Neural cell (in vitro differentiated cells): ENCODE measurements at regions not wholly inside any gene's neighbourhood (a gene's known extent, or its start where the extent isn't known, plus 50 kb on each side); places are given as distances from the start of the nearest gene placed in this dataset.

Source experiments
- H2AFZ ChIP-seq: fragments of 200-600, 300-800 bp; sonication (generic), shearing (Covaris generic); 2 replicates; pipeline ENCODE4 v1.6.0; 2014; ENCODE audit warnings: low read depth, mild to moderate bottlenecking, antibody characterized with exemption, low read length, moderate library complexity
- H3F3A ChIP-seq: fragments of 200-600 bp; shearing (Covaris generic); 2 replicates; pipeline ENCODE4 v1.6.1; 2016; ENCODE audit warnings: mild to moderate bottlenecking, moderate library complexity, mixed read lengths, antibody characterized with exemption, low read length; ENCODE audit not compliant: insufficient read depth, poor library complexity, severe bottlenecking
- H3K27ac ChIP-seq: fragments of 200-600, 300-800 bp; sonication (generic), shearing (Covaris generic); 2 replicates; pipeline ENCODE4 v1.5.1; 2014; ENCODE audit warnings: mild to moderate bottlenecking, low read length, moderate library complexity
- H3K27me3 ChIP-seq: fragments of 300-800, 200-600 bp; sonication (generic), shearing (Covaris generic); 2 replicates; pipeline ENCODE4 v1.6.0; 2014; ENCODE audit warnings: mild to moderate bottlenecking, low read depth, low read length, moderate library complexity; ENCODE audit not compliant: insufficient read depth
- H3K36me3 ChIP-seq: fragments of 300-800, 200-600 bp; sonication (generic), shearing (Covaris generic); 2 replicates; pipeline ENCODE4 v1.5.1; 2014; ENCODE audit warnings: mild to moderate bottlenecking, antibody characterized with exemption, low read length, moderate library complexity; ENCODE audit not compliant: insufficient read depth
- H3K4me2 ChIP-seq: fragments of 300-800, 200-600 bp; sonication (generic), shearing (Covaris generic); 2 replicates; pipeline ENCODE4 v1.6.0; 2014; ENCODE audit warnings: mild to moderate bottlenecking, low read length
- H3K4me3 ChIP-seq: fragments of 300-800, 200-600 bp; sonication (generic), shearing (Covaris generic); 2 replicates; pipeline ENCODE4 v1.5.1; 2014; ENCODE audit warnings: mild to moderate bottlenecking, low read length, moderate library complexity
- H3K79me2 ChIP-seq: fragments of 200-600 bp; shearing (Covaris generic); replicated peaks from 2 replicates; pipeline ENCODE4 v1.6.0; 2014; ENCODE audit warnings: mild to moderate bottlenecking, low read length, moderate library complexity; ENCODE audit not compliant: insufficient read depth
- H3K9ac ChIP-seq: fragments of 300-800, 200-600 bp; sonication (generic), shearing (Covaris generic); 2 replicates; pipeline ENCODE4 v1.6.1; 2016; ENCODE audit warnings: mild to moderate bottlenecking, low read length, mixed read lengths
- H3K9me2 ChIP-seq: fragments of 200-600 bp; shearing (Covaris generic); 2 replicates; pipeline ENCODE4 v1.6.1; 2016; ENCODE audit warnings: mild to moderate bottlenecking, low read length, mixed read lengths; ENCODE audit not compliant: insufficient read depth
- H3K9me3 ChIP-seq: fragments of 200-600, 300-800 bp; sonication (generic), shearing (Covaris generic); 2 replicates; pipeline ENCODE4 v1.6.1; 2016; ENCODE audit warnings: mild to moderate bottlenecking, mixed run types, low read length, moderate library complexity, mixed read lengths
- H4K20me1 ChIP-seq: fragments of 200-600 bp; shearing (Covaris generic); 2 replicates; pipeline ENCODE4 v1.6.1; 2016; ENCODE audit warnings: mild to moderate bottlenecking, mixed run types; ENCODE audit not compliant: insufficient read depth
- EP300 ChIP-seq: fragments of 450-650 bp; conservative IDR thresholded peaks from 2 replicates; pipeline ENCODE4 v1.6.1; 2014; ENCODE audit warnings: antibody characterized with exemption, mild to moderate bottlenecking, moderate library complexity; ENCODE audit not compliant: poor library complexity, severe bottlenecking
- EZH2 ChIP-seq: fragments of 200-600, 300-800 bp; shearing (Covaris generic), sonication (generic); IDR thresholded peaks from 2 replicates; pipeline ENCODE4 v1.6.1; 2014; ENCODE audit warnings: antibody characterized with exemption, low read length, borderline replicate concordance, mild to moderate bottlenecking; ENCODE audit not compliant: insufficient read depth, poor library complexity, severe bottlenecking
- MXI1 ChIP-seq: fragments of 450-650 bp; conservative IDR thresholded peaks from 2 replicates; pipeline ENCODE4 v1.6.1; 2014; ENCODE audit warnings: antibody characterized with exemption, mild to moderate bottlenecking; ENCODE audit not compliant: poor library complexity, severe bottlenecking
- POLR2AphosphoS5 ChIP-seq: IDR thresholded peaks from 2 replicates; pipeline ENCODE4 v1.6.1; 2012
- RAD21 ChIP-seq: fragments of 450-650 bp; conservative IDR thresholded peaks from 2 replicates; pipeline ENCODE4 v1.6.1; 2014; ENCODE audit warnings: antibody characterized with exemption, mild to moderate bottlenecking, moderate library complexity
- SMC3 ChIP-seq: fragments of 450-650 bp; conservative IDR thresholded peaks from 2 replicates; pipeline ENCODE4 v1.6.1; 2014; ENCODE audit warnings: antibody characterized with exemption, mild to moderate bottlenecking, moderate library complexity; ENCODE audit not compliant: poor library complexity
- TAF1 ChIP-seq: IDR thresholded peaks from 2 replicates; pipeline ENCODE4 v1.6.1; 2012; ENCODE audit warnings: low read depth
- TF ChIP-seq, protein P1 (sequence below): IDR thresholded peaks from 2 replicates; pipeline ENCODE4 v1.6.1; 2012; ENCODE audit warnings: borderline replicate concordance
- TF ChIP-seq, protein P2 (sequence below): fragments of 450-650 bp; IDR thresholded peaks from 2 replicates; pipeline ENCODE4 v1.5.1; 2014; ENCODE audit warnings: antibody characterized with exemption, mild to moderate bottlenecking, moderate library complexity; ENCODE audit not compliant: poor library complexity, severe bottlenecking

DNA sequence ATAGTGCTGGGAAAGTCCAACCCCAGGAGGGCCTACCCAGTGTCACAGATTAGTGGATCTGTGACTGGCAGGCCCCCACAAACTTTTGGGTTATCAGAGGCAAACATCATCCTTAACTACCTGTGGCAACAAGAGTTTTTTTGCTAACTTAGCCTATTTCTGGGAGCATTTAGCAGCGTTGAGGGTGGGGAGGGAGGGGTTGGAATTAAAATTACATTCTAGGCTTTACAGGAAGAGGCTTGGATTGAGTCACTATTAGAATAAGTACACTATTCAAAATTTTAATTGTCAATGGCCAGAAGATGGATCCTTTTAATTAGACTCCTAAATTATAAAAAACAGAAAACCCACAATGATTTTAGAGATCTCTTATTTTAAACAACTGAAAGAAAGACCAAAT, 267.9 kb upstream of the NPSR1 start:
- TF ChIP-seq RAD21 (no peak), TAF1 (no peak), MXI1 (no peak), EZH2 (no peak), POLR2AphosphoS5 (no peak), EP300 (no peak), SMC3 (no peak)
- TF ChIP-seq, protein P1, sequence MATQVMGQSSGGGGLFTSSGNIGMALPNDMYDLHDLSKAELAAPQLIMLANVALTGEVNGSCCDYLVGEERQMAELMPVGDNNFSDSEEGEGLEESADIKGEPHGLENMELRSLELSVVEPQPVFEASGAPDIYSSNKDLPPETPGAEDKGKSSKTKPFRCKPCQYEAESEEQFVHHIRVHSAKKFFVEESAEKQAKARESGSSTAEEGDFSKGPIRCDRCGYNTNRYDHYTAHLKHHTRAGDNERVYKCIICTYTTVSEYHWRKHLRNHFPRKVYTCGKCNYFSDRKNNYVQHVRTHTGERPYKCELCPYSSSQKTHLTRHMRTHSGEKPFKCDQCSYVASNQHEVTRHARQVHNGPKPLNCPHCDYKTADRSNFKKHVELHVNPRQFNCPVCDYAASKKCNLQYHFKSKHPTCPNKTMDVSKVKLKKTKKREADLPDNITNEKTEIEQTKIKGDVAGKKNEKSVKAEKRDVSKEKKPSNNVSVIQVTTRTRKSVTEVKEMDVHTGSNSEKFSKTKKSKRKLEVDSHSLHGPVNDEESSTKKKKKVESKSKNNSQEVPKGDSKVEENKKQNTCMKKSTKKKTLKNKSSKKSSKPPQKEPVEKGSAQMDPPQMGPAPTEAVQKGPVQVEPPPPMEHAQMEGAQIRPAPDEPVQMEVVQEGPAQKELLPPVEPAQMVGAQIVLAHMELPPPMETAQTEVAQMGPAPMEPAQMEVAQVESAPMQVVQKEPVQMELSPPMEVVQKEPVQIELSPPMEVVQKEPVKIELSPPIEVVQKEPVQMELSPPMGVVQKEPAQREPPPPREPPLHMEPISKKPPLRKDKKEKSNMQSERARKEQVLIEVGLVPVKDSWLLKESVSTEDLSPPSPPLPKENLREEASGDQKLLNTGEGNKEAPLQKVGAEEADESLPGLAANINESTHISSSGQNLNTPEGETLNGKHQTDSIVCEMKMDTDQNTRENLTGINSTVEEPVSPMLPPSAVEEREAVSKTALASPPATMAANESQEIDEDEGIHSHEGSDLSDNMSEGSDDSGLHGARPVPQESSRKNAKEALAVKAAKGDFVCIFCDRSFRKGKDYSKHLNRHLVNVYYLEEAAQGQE = no peak
- TF ChIP-seq, protein P2, sequence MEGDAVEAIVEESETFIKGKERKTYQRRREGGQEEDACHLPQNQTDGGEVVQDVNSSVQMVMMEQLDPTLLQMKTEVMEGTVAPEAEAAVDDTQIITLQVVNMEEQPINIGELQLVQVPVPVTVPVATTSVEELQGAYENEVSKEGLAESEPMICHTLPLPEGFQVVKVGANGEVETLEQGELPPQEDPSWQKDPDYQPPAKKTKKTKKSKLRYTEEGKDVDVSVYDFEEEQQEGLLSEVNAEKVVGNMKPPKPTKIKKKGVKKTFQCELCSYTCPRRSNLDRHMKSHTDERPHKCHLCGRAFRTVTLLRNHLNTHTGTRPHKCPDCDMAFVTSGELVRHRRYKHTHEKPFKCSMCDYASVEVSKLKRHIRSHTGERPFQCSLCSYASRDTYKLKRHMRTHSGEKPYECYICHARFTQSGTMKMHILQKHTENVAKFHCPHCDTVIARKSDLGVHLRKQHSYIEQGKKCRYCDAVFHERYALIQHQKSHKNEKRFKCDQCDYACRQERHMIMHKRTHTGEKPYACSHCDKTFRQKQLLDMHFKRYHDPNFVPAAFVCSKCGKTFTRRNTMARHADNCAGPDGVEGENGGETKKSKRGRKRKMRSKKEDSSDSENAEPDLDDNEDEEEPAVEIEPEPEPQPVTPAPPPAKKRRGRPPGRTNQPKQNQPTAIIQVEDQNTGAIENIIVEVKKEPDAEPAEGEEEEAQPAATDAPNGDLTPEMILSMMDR = no peak
- Histone ChIP-seq H3K9ac (no peak overlapping the region), H4K20me1 (no peaks in the 10 kb centered on the region), H3K9me3 (no peaks in the 10 kb centered on the region), H2AFZ (no peak overlapping the region), H3K4me3 (no peak overlapping the region), H3K79me2 (no peaks in the 10 kb centered on the region), H3K27ac (no peak overlapping the region), H3F3A (no peaks in the 10 kb centered on the region), H3K27me3 (no peaks in the 10 kb centered on the region), H3K36me3 (no peaks in the 10 kb centered on the region), H3K4me2 (no peak overlapping the region), H3K9me2 (no peaks in the 10 kb centered on the region)

DNA sequence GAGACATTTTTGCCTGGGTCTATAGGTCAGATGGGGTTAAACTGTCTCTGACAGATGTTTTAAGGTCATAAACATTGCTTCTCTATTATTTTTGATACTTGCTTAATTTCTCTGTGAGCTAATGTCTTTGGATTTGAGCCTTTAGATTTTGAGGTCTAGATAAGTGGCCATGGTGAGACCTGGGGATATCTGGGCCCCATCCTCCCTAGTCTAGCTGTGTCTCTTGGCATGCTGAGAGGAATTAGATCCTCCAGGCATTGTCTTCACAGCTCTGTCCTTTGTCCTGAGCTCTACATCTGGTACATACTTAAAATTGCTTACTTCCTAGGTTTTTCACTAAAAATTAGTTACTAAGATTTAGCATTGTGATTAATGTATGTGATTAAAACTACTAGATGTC, 265.0 kb upstream of the NPSR1 start:
- H3K27ac ChIP-seq = no peak overlapping the region
- no peaks in the 10 kb centered on the region for H4K20me1 ChIP-seq
- H3K9me2 ChIP-seq = no peaks in the 10 kb centered on the region
- TF ChIP-seq TAF1 (no peak), POLR2AphosphoS5 (no peak), EZH2 (no peak), RAD21 (no peak)
- TF ChIP-seq, protein P1 = no peak
- TF ChIP-seq, protein P2 = no peak
- H3K9ac ChIP-seq = no peak overlapping the region
- no peak overlapping the region for H3K4me3 ChIP-seq
- no peak overlapping the region for H2AFZ ChIP-seq
- H3K36me3 ChIP-seq = no peaks in the 10 kb centered on the region
- no peak overlapping the region for H3K4me2 ChIP-seq
- H3K9me3 ChIP-seq = no peaks in the 10 kb centered on the region
- H3F3A ChIP-seq = no peaks in the 10 kb centered on the region
- no peaks in the 10 kb centered on the region for H3K79me2 ChIP-seq
- no peaks in the 10 kb centered on the region for H3K27me3 ChIP-seq
